ENCODE measurements at regions not wholly inside any gene's neighbourhood (a gene's known extent, or its start where the extent isn't known, plus 50 kb on each side); places are given as distances from the start of the nearest gene placed in this dataset.

DNA sequence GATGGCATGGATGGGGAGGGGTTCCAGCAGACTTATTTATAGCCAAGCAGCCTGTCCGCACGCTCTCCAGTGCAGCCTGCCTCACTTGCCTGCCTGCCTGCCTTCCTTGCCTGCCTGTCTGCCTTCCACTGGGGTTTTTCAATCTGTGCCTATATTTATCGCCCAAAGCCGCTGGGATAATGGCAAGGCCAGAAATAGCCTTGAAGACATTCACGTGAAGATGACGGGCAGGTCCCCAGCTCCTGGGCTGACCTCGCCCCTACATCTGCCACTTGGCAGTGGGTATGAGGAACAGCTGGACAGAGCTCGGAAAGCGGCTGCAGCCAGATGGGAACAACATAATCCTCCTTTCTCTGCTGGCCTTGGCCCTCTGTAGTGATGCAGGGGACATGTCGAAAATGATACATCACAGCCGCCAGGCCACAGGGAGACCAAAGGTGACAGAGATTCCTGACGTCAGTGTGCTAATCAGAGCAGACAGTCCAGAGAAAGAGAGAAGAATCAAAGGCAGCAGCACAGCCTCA is 53.3 kb downstream of the PITPNM2 start:
- Histone ChIP-seq H3K4me1 (ENCODE audit: control insufficient read depth, insufficient read depth, low read length) (no peaks in the 10 kb centered on the region), H3K36me3 (ENCODE audit: control insufficient read depth, insufficient read depth, low read length) (no peaks in the 10 kb centered on the region), H3K9me3 (ENCODE audit: control insufficient read depth, insufficient read depth, low read length) (no peaks in the 10 kb centered on the region), H3K27ac (ENCODE audit: low read length) (no peak overlapping the region), H3K4me3 (ENCODE audit: low read length) (no peak overlapping the region), H3K27me3 (ENCODE audit: control insufficient read depth, insufficient read depth, low read length) (no peaks in the 10 kb centered on the region)
- DNase-seq, result no peak
- Mint-ChIP-seq H3K4me3 (no peak overlapping the region), H3K4me1 (peaks cover 5 to 30% of the 10 kb centered on the region in 2 donors), H3K36me3 (no peaks in the 10 kb centered on the region), H3K9me3 (no peaks in the 10 kb centered on the region), H3K27ac (no peak overlapping the region), H3K27me3 (ENCODE audit: low read depth in 2 of 2) (no peaks in the 10 kb centered on the region)
- intact Hi-C loops (cut with micrococcal nuclease), result no loop called here
- ATAC-seq, result no peak
- TF ChIP-seq, protein P1, sequence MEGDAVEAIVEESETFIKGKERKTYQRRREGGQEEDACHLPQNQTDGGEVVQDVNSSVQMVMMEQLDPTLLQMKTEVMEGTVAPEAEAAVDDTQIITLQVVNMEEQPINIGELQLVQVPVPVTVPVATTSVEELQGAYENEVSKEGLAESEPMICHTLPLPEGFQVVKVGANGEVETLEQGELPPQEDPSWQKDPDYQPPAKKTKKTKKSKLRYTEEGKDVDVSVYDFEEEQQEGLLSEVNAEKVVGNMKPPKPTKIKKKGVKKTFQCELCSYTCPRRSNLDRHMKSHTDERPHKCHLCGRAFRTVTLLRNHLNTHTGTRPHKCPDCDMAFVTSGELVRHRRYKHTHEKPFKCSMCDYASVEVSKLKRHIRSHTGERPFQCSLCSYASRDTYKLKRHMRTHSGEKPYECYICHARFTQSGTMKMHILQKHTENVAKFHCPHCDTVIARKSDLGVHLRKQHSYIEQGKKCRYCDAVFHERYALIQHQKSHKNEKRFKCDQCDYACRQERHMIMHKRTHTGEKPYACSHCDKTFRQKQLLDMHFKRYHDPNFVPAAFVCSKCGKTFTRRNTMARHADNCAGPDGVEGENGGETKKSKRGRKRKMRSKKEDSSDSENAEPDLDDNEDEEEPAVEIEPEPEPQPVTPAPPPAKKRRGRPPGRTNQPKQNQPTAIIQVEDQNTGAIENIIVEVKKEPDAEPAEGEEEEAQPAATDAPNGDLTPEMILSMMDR (IDR thresholded peaks at IDR 0.05), result no peak
- WGBS (ENCODE audit: insufficient coverage), result 95% methylated on average over 12 of the region's 12 CpGs

DNA sequence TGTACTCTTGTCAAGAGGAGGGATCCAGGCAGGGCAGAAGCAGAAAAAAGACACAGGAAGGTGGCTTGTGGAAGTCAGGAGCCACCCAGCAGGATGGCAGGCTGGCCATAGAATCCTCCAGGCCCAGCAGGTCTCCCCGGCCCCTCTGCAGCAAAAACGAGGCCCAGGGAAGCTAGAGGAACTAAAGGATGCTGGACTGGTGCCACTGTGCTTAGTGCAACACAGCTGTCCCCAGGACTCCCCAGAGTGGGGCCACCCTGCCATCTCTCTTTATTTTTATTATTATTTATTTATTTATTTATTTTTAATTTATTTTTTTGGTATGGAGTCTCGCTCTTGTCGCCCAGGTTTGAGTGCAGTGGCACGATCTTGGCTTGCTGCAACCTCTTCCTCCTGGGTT is 54.1 kb downstream of the PITPNM2 start:
- Mint-ChIP-seq H3K4me3 (no peak overlapping the region), H3K4me1 (peaks cover 0 to 28% of the 10 kb centered on the region in 2 donors)
- DNase-seq, result no peak

DNA sequence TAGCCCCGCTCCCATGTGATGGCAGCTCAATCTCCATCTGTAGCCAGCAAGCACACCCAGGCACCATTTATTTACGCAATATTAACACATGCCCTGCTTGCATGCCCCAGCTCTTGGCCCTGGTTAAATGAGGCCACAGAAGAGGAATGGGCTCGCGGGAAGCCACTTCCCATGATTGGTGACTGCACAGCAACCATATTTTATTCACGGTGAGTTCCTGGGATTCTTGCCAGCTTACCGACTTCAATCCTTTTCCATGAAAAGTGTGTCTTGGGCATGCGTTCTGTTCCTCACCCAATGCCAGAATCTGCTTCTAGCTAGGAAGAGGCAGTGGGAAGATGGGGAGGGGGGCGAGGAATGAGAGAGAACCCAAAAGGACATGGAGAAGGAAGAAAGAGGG is 54.7 kb downstream of the PITPNM2 start:
- peaks cover 0 to 29% of the 10 kb centered on the region in 2 donors for H3K4me1 Mint-ChIP-seq
- H3K9me3 ChIP-seq (ENCODE audit: control insufficient read depth, insufficient read depth, low read length), result no peaks in the 10 kb centered on the region
- H3K27me3 Mint-ChIP-seq (ENCODE audit: low read depth in 2 of 2), result no peaks in the 10 kb centered on the region
- no peaks in the 10 kb centered on the region for H3K36me3 ChIP-seq (ENCODE audit: control insufficient read depth, insufficient read depth, low read length)
- H3K36me3 Mint-ChIP-seq, result no peaks in the 10 kb centered on the region
- H3K27me3 ChIP-seq (ENCODE audit: control insufficient read depth, insufficient read depth, low read length), result no peaks in the 10 kb centered on the region
- ATAC-seq, result no peak
- whole genome bisulfite sequencing (ENCODE audit: insufficient coverage), result 90% methylated on average over 8 of the region's 8 CpGs
- H3K27ac ChIP-seq (ENCODE audit: low read length), result no peak overlapping the region
- H3K4me3 Mint-ChIP-seq, result no peak overlapping the region
- intact Hi-C loops (cut with micrococcal nuclease), result no loop called here
- TF ChIP-seq, protein P1 (IDR thresholded peaks at IDR 0.05), result no peak
- no peaks in the 10 kb centered on the region for H3K9me3 Mint-ChIP-seq
- H3K4me3 ChIP-seq (ENCODE audit: low read length), result no peak overlapping the region
- no peak for DNase-seq
- H3K4me1 ChIP-seq (ENCODE audit: control insufficient read depth, insufficient read depth, low read length), result peaks cover 7% of the 10 kb centered on the region
- H3K27ac Mint-ChIP-seq, result peak overlapping the region in 1 of 2 donors; percentile 13

More for the DNA sequence above, 54.1 kb downstream of the PITPNM2 start:
- 82% methylated on average over 5 of the region's 5 CpGs for WGBS (ENCODE audit: insufficient coverage)
- Histone ChIP-seq H3K36me3 (ENCODE audit: control insufficient read depth, insufficient read depth, low read length) (no peaks in the 10 kb centered on the region), H3K4me1 (ENCODE audit: control insufficient read depth, insufficient read depth, low read length) (peaks cover 3% of the 10 kb centered on the region), H3K9me3 (ENCODE audit: control insufficient read depth, insufficient read depth, low read length) (no peaks in the 10 kb centered on the region), H3K4me3 (ENCODE audit: low read length) (no peak overlapping the region), H3K27ac (ENCODE audit: low read length) (no peak overlapping the region), H3K27me3 (ENCODE audit: control insufficient read depth, insufficient read depth, low read length) (no peaks in the 10 kb centered on the region)
- intact Hi-C loops (cut with micrococcal nuclease), result no loop called here
- Mint-ChIP-seq H3K36me3 (no peaks in the 10 kb centered on the region), H3K27me3 (ENCODE audit: low read depth in 2 of 2) (no peaks in the 10 kb centered on the region), H3K9me3 (no peaks in the 10 kb centered on the region), H3K27ac (peak overlapping the region in 1 of 2 donors; percentile 13)
- ATAC-seq, result no peak
- TF ChIP-seq, protein P1 (IDR thresholded peaks at IDR 0.05), result no peak

All from natural killer cell (primary cell).